T-helper 17 cell (primary cell): ENCODE measurements at regions not wholly inside any gene's neighbourhood (a gene's known extent, or its start where the extent isn't known, plus 50 kb on each side); places are given as distances from the start of the nearest gene placed in this dataset.

ENCODE experiments used
- ATAC-seq: fragments of 150-1000 bp; cut with Tn5 transposase; 2 replicates; pipeline ENCODE4 v1.10.0; 2021; ENCODE audit warnings: mild to moderate bottlenecking, moderate library complexity
- DNase-seq, 3 donors: peaks; one replicate each; pipeline versions ENCODE4 v3.0.0 to v3.0.0-alpha.2; 2020 to 2021
- H3K9me3 ChIP-seq: one replicate; pipeline ENCODE4 v1.7.0; 2013; ENCODE audit warnings: low read length, mild to moderate bottlenecking; ENCODE audit not compliant: control insufficient read depth, poor library complexity, severe bottlenecking
- H3K27ac Mint-ChIP-seq: one replicate; pipeline ENCODE4 v1.8.0; 2022; ENCODE audit warnings: mild to moderate bottlenecking, moderate library complexity, mixed read lengths
- H3K27me3 Mint-ChIP-seq: one replicate; pipeline ENCODE4 v1.8.0; 2022; ENCODE audit warnings: mixed read lengths
- H3K36me3 Mint-ChIP-seq: one replicate; pipeline ENCODE4 v1.8.0; 2022; ENCODE audit warnings: low read depth, mixed read lengths
- H3K4me1 Mint-ChIP-seq: one replicate; pipeline ENCODE4 v1.8.0; 2022; ENCODE audit warnings: mild to moderate bottlenecking, mixed read lengths
- H3K4me3 Mint-ChIP-seq: one replicate; pipeline ENCODE4 v1.8.0; 2022; ENCODE audit warnings: mild to moderate bottlenecking, moderate library complexity, mixed read lengths

DNA sequence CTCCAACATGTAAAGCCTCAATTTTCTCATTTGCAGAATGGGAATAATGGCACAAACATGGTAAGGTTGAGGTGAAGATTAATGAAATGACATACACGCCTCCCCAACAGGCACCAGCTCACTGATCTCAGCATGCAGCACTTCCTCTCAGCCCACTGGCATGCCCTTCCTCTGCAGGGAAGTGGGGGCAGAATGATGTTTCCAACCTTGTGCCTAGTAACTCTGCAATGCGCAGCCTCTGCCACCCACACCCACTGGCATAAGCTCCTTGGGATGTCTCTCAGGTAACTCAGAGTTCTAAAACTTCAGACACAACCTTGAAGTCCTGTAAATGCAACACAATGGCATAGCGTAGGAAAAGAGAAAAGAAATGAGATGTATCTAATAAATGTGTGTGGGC lies 540.7 kb downstream of the HTR7 start:
- H3K27me3 Mint-ChIP-seq = no peaks in the 10 kb centered on the region
- no peaks in the 10 kb centered on the region for H3K9me3 ChIP-seq
- no peaks in the 10 kb centered on the region for H3K36me3 Mint-ChIP-seq
- no peaks in the 10 kb centered on the region for H3K4me1 Mint-ChIP-seq
- DNase-seq (no peak), ATAC-seq (no peak)
- no peak overlapping the region for H3K27ac Mint-ChIP-seq
- no peak overlapping the region for H3K4me3 Mint-ChIP-seq

DNA sequence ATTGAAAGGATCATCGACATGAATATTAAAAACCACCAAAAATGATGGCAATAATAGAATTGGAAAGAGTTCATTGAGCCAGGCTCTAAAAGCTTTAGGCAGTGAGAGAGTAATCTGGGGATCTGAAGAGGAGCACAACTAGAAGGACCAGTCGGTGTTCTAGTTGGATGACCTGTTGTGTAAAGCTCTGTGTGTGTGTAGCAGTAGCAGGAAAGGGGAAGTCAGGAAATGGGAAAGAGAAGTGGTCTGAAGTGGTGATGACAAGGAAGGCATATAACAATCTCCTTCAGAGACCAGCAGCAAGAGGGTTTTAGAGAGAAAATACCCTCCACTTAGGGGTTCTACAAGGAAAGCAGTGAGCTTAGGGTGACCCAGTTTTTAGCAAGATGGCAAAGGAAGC lies 539.2 kb downstream of the HTR7 start:
- no peaks in the 10 kb centered on the region for H3K36me3 Mint-ChIP-seq
- no peak overlapping the region for H3K4me3 Mint-ChIP-seq
- no peaks in the 10 kb centered on the region for H3K4me1 Mint-ChIP-seq
- H3K27me3 Mint-ChIP-seq = no peaks in the 10 kb centered on the region
- DNase-seq (no peak), ATAC-seq (no peak)
- no peaks in the 10 kb centered on the region for H3K9me3 ChIP-seq
- no peak overlapping the region for H3K27ac Mint-ChIP-seq

DNA sequence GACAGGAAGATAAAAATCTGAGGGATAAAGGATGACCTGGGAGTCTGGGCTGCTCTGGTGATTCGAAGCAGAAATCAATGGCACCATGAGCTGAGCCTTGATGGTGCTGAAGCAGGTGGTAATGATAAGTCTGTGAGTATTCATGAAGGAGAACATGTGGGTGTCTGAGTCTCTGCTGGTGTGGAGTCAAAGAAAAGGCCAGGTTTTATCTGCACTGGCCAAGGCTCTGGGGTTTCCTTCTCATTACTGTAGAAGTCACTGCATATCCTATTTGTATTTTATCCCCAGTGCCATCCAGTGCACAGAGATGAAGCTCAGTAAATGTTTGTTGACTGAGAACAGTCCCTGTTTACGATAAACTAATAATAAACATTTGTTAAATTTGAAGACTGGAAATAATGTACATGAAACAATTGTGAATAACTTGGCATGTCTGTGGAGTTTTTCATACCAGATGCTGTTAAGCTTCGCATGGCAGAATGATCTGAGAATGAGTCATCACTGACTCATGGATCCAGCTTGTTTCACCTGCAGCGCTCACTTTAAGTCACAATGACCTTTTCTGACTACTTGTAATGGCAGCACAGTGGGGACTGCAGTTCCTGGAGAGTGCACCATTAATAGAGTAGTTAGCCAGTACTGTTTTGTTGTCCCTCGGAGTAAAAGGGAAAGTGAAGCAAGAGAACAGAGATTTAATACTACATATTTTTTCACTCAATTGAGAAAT lies 538.5 kb downstream of the HTR7 start:
- no peaks in the 10 kb centered on the region for H3K4me1 Mint-ChIP-seq
- no peak overlapping the region for H3K4me3 Mint-ChIP-seq
- no peak for DNase-seq
- no peaks in the 10 kb centered on the region for H3K36me3 Mint-ChIP-seq
- H3K27me3 Mint-ChIP-seq = peaks cover under 1% of the 10 kb centered on the region
- no peak for ATAC-seq
- H3K27ac Mint-ChIP-seq = no peak overlapping the region
- no peaks in the 10 kb centered on the region for H3K9me3 ChIP-seq

DNA sequence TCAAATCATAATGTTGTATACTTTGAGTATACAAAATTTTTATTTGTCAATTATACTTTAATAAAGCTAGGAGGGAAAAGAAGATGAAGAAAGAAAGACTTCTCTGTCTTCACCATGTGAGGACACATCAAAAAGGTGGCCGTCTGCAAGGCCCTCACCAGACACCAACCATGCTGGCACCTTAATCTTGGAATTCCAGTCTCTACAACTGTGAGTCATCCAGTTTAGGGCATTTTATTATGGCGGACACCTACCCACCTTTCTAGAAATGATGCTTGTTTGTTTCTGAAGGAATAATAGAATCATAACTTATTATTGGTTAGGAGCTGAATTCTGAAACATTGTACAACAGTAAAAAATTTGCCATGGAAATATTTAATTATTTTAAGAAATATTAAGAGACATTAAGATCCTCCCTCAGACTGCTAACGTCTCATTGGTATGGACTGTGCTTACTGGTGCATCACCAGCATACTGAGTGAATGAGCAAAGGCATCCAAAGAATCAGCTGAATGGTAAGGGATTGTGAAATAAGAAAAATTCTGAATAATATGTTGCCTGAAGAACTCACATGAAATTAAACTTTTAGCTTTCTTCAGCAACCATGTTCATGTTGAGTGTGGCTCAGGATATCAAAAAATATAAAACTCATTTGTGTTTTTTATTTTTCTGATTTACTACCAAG lies 536.6 kb downstream of the HTR7 start:
- H3K36me3 Mint-ChIP-seq = no peaks in the 10 kb centered on the region

DNA sequence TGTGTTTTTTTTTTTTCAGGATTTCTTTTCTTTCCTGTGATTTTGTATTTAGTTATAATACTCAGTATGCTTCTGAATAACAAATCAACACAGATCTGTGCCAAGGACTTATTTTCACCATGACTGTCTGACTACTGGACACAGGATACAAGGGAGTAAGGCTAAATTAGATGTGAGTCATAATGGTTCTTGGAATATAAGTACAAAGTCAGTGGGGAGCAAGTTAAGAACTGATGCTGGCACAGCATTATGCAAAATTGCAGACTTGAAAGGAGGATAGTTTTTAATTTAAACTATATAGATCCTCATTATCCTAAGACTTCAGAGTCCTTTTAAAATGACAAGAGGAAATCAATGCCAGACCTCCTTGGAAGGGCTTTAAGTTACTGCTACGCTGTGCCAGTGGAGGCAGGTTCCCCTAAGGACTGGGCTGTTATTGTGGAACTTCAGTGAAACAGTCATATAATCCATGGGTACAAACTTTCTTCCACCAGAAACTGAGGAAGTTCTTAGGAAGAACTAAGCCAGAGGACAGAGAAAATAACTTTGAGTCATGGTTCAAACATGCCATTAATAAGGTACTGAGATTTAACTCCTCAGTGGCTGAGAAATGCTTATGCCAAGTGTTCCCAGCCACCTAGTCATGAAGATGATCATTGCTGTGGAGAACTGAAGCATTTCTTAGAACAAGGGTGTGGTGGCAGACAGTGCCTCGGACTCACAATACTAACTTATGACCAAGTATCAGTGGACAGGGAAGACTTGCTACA lies 531.2 kb downstream of the HTR7 start:
- no peak for DNase-seq

More for the DNA sequence above, 536.6 kb downstream of the HTR7 start:
- Mint-ChIP-seq H3K4me1 (no peaks in the 10 kb centered on the region), H3K27me3 (peaks cover 5% of the 10 kb centered on the region), H3K4me3 (no peak overlapping the region), H3K27ac (no peak overlapping the region)
- no peaks in the 10 kb centered on the region for H3K9me3 ChIP-seq
- DNase-seq = no peak
- no peak for ATAC-seq

DNA sequence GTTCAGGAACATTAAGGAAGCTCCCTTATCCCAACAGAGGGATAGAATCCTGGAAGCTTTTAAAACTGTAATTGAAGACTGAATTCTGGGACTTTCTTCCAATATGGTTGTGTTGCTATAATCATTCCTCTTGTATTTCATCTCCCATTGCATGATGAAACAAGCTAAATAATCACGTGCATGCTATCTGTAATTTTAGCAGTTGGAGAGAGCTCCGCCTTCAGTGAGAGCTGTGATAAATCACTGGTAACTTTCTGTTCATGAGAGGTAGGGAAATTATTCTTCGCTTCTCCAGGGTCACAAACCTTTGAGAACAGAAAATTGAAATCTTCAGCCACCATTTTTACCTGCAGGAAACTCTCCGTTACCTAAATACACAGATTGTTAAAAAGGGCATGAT lies 530.2 kb downstream of the HTR7 start:
- Mint-ChIP-seq H3K4me3 (no peak overlapping the region), H3K27me3 (peaks cover 5% of the 10 kb centered on the region), H3K36me3 (no peaks in the 10 kb centered on the region), H3K4me1 (no peaks in the 10 kb centered on the region), H3K27ac (no peak overlapping the region)
- ATAC-seq (no peak), DNase-seq (no peak)
- H3K9me3 ChIP-seq = no peaks in the 10 kb centered on the region

More for the DNA sequence above, 531.2 kb downstream of the HTR7 start:
- Mint-ChIP-seq H3K4me3 (no peak overlapping the region), H3K27me3 (peaks cover 5% of the 10 kb centered on the region), H3K36me3 (no peaks in the 10 kb centered on the region), H3K27ac (no peak overlapping the region), H3K4me1 (no peaks in the 10 kb centered on the region)
- H3K9me3 ChIP-seq = no peaks in the 10 kb centered on the region
- no peak for ATAC-seq

DNA sequence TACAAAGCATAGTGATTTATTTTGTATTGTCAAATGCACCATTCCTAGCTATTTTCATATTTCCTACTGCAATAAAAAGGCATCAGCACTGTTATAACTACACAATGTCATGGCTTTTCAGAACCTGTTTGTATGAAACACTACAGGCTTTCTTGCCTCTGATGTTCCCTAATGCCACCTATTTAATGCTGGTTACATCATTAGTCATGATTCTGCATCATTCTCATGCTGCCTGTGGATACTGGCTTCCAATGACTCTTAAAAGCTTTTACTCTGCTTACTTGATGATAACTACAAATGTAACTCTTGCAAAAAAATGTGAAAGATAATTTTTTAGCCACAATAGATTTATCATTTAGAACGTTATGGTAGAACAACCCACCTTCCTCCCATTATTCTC lies 529.4 kb downstream of the HTR7 start:
- ATAC-seq (no peak), DNase-seq (no peak)
- Mint-ChIP-seq H3K4me3 (no peak overlapping the region), H3K36me3 (no peaks in the 10 kb centered on the region), H3K27ac (no peak overlapping the region), H3K27me3 (peaks cover 5% of the 10 kb centered on the region), H3K4me1 (no peaks in the 10 kb centered on the region)
- H3K9me3 ChIP-seq = no peaks in the 10 kb centered on the region

DNA sequence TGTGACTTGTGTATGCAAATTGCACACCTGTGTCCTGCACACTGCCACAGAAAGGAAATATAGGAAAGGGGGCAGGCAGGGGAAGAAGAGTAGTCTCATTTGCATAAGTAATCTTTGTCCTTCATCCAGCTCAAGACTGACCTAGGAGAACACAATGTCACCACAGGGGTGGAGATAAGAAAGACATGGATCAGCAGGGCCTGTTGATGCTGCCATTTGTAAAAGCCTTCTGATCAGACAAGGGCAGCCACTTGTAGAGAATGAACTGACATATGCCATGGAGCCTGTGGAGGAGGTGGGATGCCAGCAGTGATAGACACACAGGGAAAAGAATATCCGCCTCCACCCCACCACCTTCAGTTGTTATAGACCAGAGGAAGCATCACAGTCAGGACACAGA lies 528.9 kb downstream of the HTR7 start:
- ATAC-seq (no peak), DNase-seq (no peak)
- H3K9me3 ChIP-seq = no peaks in the 10 kb centered on the region
- Mint-ChIP-seq H3K27ac (no peak overlapping the region), H3K27me3 (peaks cover 5% of the 10 kb centered on the region), H3K4me1 (no peaks in the 10 kb centered on the region), H3K4me3 (no peak overlapping the region), H3K36me3 (no peaks in the 10 kb centered on the region)

DNA sequence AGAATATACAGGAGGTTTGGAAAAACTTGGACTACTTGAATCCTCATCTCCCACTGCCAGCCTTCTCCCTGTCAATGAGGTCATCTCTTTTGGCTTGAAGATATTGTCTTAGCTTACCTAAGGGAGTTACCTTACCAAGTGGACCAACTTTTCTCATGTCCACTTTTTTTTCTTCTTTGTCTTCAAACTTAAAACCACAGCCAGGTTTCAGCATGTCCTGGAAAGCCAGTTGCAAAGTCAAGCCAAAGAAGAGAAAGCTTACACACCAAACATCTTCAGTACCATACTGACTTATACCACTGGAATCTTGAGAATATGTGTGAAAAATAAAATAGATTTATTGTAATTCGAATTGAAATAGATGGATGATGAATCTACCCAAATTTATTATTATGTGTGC lies 520.5 kb downstream of the HTR7 start:
- H3K4me1 Mint-ChIP-seq = no peaks in the 10 kb centered on the region
- no peak overlapping the region for H3K27ac Mint-ChIP-seq

DNA sequence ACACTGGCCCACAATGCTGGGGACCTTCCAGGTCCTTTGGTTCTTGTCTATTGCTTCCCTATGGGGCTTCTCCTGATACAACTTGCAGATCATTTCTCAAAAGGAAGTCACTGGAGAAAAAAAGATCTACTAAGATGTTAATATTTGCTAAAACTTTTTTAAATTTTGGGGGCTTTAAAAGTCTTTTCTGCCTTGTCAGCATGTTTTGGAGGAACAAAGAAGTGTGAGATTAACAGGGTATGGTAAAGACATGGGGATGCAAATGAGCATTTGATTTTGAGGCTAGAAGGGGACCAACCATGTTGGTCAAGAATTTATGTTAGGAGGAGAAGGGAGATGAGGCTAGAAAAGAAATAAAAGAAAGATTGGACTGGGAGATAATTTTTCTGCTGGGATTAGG lies 515.4 kb downstream of the HTR7 start:
- H3K36me3 Mint-ChIP-seq = no peaks in the 10 kb centered on the region
- DNase-seq = no peak
- H3K4me3 Mint-ChIP-seq = no peak overlapping the region
- peaks cover 9% of the 10 kb centered on the region for H3K27me3 Mint-ChIP-seq
- H3K27ac Mint-ChIP-seq = no peak overlapping the region
- H3K4me1 Mint-ChIP-seq = no peaks in the 10 kb centered on the region
- no peak for ATAC-seq
- no peaks in the 10 kb centered on the region for H3K9me3 ChIP-seq

More for the DNA sequence above, 520.5 kb downstream of the HTR7 start:
- no peaks in the 10 kb centered on the region for H3K36me3 Mint-ChIP-seq
- DNase-seq (no peak), ATAC-seq (no peak)
- H3K4me3 Mint-ChIP-seq = no peak overlapping the region
- no peaks in the 10 kb centered on the region for H3K9me3 ChIP-seq
- no peaks in the 10 kb centered on the region for H3K27me3 Mint-ChIP-seq

DNA sequence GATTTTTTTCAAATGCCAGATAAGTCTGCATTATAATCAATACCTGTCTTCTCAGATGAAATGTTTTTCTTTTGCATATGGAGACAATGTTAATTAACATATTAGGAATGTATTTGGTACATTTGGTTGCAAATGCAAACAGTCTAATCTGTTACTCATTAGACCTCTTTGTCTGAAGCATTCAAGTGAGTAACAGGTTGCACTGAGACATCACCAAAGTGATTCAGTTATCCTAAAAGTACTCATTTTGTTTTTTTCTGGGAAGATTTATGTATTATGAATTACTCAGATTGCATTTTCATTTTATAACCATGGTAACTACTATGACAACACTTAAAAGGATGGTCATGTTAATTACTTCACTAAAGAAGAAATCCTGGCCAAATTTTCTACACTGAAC lies 513.6 kb downstream of the HTR7 start:
- H3K4me1 Mint-ChIP-seq = no peaks in the 10 kb centered on the region
- no peaks in the 10 kb centered on the region for H3K36me3 Mint-ChIP-seq
- no peaks in the 10 kb centered on the region for H3K9me3 ChIP-seq
- DNase-seq (no peak), ATAC-seq (no peak)
- H3K27me3 Mint-ChIP-seq = peaks cover 9% of the 10 kb centered on the region
- H3K4me3 Mint-ChIP-seq = no peak overlapping the region
- H3K27ac Mint-ChIP-seq = no peak overlapping the region

DNA sequence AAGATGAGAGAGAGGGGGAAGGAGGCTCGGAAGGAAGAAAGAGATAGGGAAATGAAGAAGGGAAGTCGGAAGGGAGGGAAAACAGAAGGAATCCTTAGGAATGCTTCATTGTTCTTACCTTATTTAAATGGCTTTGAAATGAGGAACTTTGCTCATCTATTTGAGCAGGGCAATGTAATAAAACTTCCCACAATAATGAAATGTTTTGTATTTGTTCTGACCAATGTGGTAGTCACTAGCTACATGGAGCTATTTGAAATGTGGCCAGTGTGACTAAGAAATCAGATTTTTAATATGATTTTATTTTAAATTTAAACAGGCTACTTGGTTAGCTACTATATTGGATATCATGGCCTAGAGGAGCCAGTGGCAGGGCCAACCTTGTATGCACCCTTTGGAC lies 510.6 kb downstream of the HTR7 start:
- Mint-ChIP-seq H3K36me3 (no peaks in the 10 kb centered on the region), H3K27me3 (peaks cover 9% of the 10 kb centered on the region), H3K4me3 (no peak overlapping the region)

DNA sequence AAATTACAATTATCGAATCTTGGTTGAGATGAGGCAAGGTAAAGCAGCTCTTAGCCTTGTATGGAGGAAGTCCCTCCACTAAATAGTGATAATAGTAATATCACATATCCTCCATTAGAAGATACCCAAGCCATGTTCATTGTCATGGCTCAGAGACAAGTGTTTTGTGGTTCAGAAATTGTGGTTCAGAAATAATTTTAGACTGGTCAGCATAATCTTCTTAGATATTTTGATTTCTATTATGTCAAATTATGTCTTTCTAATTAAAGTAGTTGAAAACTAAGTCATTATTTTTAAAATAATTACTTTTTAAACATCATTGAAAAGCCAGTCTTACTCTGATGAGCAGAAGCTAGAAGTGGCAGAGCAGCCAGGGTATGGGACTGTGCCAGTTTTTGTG lies 507.7 kb downstream of the HTR7 start:
- ATAC-seq = no peak
- Mint-ChIP-seq H3K4me3 (no peak overlapping the region), H3K36me3 (no peaks in the 10 kb centered on the region), H3K27ac (no peak overlapping the region), H3K27me3 (peaks cover 4% of the 10 kb centered on the region), H3K4me1 (no peaks in the 10 kb centered on the region)
- H3K9me3 ChIP-seq = no peaks in the 10 kb centered on the region
- DNase-seq = no peak

More for the DNA sequence above, 510.6 kb downstream of the HTR7 start:
- Mint-ChIP-seq H3K4me1 (no peaks in the 10 kb centered on the region), H3K27ac (no peak overlapping the region)
- DNase-seq (no peak), ATAC-seq (no peak)
- no peaks in the 10 kb centered on the region for H3K9me3 ChIP-seq
